H1 (cell line): ENCODE measurements at regions not wholly inside any gene's neighbourhood (a gene's known extent, or its start where the extent isn't known, plus 50 kb on each side); places are given as distances from the start of the nearest gene placed in this dataset.

ENCODE experiments used
- HDAC2 ChIP-seq, 2 experiments: fragments of 300-600 bp in 1 of 2; sonication (generic) in 1 of 2; IDR thresholded peaks; 2 replicates each; pipeline ENCODE4 v1.6.1; 2011 to 2012; ENCODE audit warnings: low read depth in 2 of 2, low read length in 2 of 2, mild to moderate bottlenecking in 2 of 2, moderate library complexity in 2 of 2, borderline replicate concordance in 1 of 2, inconsistent platforms in 1 of 2
- TF ChIP-seq, protein P1 (sequence below): IDR thresholded peaks from 2 replicates; pipeline ENCODE4 v1.6.1; 2012; ENCODE audit warnings: inconsistent platforms
- TF ChIP-seq, protein P2 (sequence below): IDR thresholded peaks from 2 replicates; pipeline ENCODE4 v1.6.1; 2012; ENCODE audit warnings: low read length, inconsistent platforms

DNA sequence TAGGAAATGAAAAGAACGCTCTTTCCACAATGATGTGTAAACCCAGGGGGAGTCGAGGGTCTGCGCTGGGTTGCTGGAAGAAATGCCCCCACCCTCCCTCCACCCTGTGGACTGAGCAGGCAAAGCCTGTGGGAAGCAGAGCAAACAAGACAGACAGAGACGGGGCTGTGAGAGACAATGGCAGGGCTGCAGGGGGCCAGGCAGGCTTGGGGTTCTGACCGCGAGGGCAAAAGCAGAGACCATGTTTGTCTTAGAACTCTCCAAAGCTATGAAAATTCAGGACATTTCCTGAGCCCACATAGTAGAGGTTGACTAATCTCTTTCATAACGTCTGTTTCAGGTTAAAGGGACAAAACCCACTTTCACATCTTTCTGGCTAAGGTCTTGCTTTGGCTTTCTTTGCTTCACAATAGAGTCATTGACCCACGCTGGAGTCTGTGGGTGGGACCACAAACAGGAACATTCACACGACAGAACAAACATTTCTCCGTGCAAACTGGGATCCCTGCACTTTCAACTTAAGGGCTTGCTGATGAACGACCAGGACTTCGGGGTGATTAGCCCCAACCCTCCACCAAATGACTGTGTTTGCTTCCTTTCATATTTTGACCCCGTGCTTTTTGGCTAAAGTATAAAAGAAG lies 156.0 kb upstream of the TPM1 start (continued):
- TF ChIP-seq, protein P1, sequence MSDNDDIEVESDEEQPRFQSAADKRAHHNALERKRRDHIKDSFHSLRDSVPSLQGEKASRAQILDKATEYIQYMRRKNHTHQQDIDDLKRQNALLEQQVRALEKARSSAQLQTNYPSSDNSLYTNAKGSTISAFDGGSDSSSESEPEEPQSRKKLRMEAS = peak; percentile 19; the same call in 1 of the 2 replicates
- 0 out of 4 replicates have a peak, but pooled peaks of 1 of the 2 experiments have one; percentile 12 for TF ChIP-seq HDAC2 (IDR thresholded peaks at IDR 0.05; ENCODE audit: borderline replicate concordance in 1 of 2, low read depth in 2 of 2, low read length in 2 of 2)
- TF ChIP-seq, protein P2, sequence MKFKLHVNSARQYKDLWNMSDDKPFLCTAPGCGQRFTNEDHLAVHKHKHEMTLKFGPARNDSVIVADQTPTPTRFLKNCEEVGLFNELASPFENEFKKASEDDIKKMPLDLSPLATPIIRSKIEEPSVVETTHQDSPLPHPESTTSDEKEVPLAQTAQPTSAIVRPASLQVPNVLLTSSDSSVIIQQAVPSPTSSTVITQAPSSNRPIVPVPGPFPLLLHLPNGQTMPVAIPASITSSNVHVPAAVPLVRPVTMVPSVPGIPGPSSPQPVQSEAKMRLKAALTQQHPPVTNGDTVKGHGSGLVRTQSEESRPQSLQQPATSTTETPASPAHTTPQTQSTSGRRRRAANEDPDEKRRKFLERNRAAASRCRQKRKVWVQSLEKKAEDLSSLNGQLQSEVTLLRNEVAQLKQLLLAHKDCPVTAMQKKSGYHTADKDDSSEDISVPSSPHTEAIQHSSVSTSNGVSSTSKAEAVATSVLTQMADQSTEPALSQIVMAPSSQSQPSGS = no peak
